GM18499 (cell line): ENCODE measurements at regions not wholly inside any gene's neighbourhood (a gene's known extent, or its start where the extent isn't known, plus 50 kb on each side); places are given as distances from the start of the nearest gene placed in this dataset.
"Not testable (repeated sequence)": the region's sequence is repeated elsewhere in the genome, so short reads cannot be mapped to it uniquely, and the experiment has no call there.

Source experiments
- ATAC-seq: cut with Tn5 transposase; IDR thresholded peaks from one replicate; pipeline ENCODE4 v1.9.1; 2021; ENCODE audit warnings: moderate number of reproducible peaks; ENCODE audit not compliant: insufficient read depth, unreplicated experiment

DNA sequence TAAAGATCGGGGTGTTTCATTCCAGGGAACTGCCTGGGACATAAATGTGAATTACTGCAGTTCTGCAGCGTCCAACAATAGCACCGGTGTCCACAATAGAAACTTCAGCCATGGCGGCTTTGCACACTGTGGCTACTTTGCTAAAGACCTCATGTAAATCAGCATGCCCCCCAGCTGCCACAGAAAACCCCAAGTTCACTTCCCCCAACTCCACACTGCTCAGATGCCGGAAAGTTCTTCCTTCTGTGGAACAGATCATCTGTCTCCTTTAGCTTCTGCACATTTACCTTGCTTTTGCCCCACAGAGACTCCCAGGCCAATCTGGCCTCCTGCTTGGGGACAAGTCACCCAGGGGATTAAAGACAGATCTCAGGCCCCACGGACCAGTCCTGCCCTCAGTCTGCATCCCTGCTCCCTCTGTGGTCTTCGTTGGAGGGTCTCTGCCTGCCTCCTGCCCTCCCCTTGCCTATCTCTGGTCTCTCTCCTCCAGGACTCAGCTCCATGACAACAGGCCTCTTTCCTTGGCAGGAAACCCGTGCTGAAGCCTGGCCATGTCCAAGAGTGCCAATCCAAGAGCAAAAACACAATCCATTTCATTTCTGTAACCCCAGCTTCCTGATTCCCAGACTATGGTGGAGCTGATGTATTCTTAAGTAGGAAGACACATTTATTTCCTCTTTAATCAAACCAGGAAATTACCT is 403.2 kb downstream of the RPS24 start:
- ATAC-seq = no peak

DNA sequence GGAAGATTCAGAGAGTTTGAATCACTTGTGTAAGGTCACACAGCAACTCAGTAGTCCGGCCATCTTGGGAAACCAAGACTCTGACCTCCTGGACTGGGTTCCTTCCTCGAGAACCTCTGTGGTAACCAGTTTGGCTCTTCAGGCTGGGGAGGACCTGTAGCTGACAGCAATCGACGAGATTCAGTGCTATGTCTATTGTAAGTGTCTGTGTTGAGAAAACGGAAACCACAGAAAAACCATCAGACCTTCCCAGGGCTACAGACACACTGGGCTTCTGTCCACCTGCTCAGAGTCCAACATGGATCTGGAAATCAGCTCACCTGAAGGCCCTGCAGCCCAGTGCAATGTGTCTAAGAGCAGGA is 403.7 kb downstream of the RPS24 start:
- no peak for ATAC-seq

DNA sequence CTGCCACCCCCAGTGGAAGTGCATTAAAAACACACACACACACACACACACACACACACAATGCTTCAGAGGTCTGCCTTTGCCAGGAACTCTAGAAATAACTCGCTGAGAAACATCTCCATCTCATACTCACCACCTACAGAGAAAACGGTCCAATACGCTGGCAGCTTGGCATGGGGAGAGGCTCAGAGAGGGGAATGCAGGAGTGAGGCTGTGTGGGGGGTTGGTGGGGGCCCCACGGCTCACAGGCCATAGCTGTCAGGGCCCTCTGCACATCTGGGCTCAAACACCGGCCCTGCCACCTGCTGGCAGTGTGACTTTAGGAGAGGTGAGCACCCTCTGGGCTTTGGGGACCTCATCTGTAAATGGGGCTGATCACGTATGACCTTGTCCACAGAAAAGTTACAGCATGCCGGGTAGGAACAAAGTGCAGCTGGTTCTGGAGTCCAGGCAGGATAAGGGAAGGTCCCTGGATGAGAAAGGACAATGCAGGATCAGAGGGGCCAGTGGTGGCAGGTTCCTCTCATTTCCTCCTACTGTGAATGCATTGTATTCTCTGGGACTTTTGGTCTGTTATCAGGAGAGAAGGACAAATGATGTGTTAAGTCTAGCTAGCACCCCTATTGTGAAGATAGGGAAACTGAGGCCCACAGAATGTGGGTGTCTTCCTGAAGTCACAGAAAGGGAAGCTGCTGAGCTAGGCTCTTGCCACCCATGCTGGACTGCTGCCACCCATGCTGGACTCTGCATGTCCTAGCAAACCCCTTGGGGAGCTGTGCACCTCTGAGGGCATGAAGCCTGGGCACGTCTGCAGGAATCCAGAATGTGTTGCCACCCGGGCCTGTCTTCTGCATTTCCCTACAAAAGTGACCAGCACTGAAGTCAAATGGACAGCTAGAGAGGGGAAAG is 404.6 kb downstream of the RPS24 start:
- ATAC-seq = no peak

DNA sequence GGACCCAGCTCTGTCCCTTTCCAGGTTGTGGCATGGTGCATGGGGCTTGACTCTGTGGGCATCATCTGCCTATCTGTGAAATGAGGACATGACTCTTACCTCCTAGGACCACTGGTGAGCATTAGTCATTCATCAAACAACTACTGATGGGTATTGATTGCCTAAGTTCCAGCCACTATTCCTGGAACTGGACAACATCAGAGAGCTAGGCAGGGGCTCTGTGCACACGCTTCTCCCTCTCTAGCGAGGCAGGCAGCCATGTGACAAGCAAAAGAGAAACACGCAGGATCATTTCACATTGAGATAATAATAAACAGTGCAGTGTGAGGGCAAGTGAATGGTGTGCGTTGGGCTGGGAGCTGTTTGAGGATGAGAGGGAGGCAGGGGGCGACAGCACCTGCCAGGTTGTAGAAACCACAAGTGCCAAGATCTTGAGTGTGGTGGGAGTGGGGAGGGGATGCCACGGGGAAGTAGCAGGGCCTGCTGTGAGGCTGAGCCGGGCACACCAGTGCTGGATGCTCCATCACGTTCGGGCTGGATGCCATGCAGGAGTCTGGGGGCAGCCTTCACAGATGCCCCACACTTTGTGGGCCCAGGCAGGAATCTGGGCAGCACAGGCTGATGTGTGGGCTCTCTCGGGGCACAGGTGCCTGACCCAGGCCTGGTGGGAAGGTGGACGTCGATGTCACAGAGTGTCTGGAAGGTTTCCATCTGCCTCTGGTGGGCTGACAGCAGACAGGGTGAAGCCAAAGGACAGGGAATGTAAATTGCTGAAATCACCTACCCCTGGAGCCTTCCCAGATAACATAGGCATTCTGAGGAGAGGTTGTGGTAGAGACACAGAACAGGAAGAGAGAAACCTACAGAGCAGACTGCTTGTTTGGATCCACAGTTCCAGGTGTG is 405.5 kb downstream of the RPS24 start:
- no peak for ATAC-seq

DNA sequence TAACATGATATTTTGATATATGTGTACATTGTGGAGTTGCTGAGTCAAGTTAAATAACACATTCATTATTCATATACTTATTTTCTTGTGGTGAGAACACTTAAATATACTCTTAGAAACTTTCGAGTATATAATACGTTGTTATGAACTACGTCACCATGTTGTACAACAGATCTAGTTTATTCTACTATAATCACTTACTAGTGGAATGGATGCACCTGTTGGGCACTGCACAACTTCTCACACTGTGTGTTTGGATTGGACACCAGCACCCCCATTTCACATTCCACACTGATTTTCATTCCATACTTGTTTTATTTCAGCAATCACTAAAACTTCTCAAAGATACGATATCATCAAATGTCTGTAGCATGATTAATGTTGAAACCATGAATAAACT is 407.3 kb downstream of the RPS24 start:
- ATAC-seq = no peak

DNA sequence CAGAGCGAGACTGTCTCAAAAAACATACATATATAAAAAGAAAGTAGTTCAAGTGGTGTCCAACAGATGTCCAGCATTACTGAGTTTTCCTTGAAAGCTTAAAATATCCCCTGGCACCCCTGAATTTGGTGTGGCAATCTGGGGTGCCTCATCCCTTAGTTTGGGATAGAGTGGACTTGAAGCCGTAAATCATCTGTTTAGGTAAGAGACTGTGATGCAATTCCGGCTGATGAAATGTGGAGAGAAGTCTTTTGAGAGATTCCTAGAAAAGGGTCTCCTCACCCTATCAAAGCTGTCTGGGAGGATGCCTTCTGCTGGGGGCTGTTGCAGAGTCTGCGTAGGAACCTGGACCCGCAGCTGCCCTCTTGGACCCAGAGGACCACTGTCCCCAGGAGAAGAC is 408.0 kb downstream of the RPS24 start:
- ATAC-seq = no peak

DNA sequence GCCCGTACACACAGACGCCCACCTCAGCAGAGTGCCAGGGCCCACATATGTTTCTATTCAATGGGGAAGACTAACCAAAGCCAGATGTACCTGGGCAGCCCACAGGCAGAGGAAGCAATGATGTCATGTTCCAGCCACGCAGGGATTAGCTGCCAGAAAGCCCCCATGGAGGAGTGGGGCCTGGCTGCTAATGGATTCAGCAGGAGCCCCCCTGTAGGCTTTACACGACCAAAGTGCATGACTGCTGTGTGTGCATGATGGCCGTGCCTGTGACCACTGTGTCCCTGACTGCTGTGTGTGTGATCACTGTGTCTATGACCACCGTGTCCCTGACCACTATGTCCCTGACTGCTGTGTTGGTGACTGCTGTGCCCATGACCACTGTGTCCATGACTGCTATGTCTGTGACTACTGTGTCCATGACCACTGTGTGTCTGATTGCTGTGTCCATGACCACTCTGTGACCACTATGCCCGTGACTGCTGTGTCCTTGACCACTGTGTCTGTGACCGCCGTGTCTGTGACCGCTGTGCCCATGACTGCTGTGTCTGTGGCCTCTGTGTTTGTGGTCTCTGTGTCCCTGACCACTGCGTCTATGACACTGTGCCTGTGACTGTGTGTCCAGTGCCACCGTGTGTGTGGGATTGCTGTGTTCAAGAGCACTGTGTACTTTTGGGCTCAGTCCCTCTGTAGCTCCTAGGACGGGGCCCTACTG is 409.3 kb downstream of the RPS24 start:
- no peak for ATAC-seq

DNA sequence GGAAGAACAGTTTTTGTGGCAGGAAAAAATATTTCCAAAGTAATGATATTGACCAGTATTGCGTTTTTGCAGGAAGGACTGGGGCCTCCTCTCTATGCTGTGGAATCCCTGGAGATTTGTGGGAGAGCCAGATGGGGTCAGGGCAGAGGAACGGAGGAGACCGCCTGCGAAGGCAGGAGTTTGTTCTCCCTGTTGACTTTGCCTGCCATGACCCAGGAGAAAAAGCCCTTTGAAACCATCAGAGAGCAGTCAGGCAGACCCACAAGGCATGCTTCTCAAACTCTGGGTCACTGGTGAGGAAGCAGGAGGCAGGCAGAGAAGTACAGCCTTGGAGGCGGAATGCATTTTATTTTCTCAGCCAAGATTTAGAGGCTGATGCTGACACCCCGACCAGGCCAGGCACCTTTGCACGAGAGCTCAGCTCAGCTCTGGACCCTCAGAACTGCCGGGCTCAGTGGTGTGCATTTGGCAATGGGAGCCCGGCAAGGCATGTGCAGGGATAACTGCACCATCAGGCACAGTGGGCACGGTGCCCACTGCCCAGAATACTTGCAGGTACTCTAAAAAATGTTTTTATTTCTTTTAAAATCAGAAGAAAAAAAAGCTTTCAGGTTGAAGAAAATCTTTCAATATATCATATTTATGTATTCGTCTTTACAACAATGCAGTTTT is 410.4 kb downstream of the RPS24 start:
- no peak for ATAC-seq

DNA sequence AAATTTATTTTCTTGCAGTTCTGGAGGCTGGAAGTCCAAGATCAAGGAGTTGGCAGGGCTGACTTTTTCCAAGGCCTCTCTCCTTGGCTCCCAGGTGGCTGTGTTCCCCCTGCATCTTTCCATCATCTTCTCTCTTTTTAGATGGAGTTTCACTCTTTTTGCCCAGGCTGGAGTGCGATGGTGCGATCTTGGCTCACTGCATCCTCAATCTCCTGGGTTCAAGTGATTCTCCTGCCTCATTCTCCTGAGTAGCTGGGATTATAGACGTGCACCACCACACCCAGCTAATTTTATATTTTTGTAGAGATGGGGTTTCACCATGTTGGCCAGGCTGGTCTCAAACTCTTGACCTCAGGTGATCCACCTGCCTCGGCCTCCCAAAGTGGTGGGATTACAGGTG is 411.1 kb downstream of the RPS24 start:
- ATAC-seq = not testable (repeated sequence)

DNA sequence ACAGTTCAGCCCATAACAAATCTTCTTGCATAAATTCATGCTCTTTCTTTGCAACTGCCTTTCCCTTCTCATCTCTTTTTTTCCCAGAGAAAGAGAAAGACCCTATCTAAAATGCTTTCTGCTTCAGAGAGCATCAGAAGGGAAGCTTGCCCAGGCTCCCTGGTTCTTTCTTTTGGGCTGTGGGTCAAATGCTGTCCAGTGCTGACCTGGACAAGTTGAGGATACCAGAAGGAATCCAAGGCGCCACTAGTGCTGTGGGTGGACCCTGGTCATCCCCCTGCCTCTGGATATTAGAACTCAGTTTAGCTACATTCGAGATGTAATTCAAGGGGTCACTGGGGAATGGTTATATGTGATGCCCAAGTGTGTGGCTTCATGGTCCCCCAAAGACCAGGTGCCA is 411.6 kb downstream of the RPS24 start:
- ATAC-seq = no peak

DNA sequence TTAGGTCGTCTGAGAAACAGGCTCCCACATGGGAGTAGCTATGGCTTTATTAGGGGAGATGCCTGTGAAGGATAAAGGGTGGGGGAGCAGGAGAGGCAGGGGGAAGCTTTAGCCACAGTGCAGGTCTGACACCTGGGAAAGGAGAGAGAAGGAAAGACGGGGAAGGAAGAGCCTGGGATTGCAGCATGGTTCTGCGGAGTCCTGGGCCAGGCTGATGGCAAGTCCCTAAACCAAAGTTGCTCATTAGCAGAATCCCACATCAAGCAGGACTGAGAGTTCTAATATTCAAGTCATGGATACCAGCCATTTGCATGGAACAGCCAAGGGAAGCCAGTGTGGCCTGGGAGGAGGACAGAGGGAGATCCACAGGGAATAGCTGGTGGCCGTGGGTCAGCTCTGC is 414.8 kb downstream of the RPS24 start:
- no peak for ATAC-seq

DNA sequence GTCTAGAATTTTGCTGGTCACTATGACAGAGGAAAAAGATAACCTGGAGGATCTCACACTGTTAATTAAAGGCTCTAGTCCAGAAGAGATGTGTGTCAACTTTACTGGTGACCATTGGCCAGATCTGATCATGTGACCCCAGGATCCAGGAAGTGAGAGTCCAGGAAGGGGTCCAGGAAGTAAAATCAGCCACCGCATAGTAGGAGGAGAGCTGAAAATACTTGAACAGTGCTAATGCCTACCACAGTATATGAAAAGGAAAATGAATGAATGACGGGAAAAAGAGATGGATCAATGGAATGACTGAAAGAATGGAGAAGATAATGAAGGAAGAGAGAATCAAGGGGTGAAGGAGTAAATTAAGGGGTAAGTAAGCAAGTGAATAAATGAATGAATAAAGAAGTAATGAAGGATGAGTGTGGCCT is 415.3 kb downstream of the RPS24 start:
- ATAC-seq = no peak

DNA sequence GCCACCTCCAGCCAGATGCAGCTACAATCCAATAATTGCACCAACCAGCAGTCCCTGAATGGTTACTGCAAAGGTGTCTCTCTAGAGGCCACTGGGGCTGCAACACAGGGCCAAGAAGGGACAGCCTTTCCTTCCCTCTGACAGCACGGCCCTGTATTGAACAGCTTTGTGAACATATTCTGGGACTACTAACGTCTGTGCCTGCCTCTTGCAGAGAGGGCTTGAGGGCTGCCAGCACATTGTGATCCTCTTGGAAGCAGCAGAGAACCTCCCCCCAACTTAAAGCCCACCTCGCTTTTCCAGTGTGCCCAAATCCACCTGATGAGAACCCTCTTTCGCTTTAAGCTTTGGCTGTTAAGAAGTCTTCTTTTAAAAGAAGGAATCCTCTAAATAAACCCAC is 415.9 kb downstream of the RPS24 start:
- ATAC-seq = no peak

DNA sequence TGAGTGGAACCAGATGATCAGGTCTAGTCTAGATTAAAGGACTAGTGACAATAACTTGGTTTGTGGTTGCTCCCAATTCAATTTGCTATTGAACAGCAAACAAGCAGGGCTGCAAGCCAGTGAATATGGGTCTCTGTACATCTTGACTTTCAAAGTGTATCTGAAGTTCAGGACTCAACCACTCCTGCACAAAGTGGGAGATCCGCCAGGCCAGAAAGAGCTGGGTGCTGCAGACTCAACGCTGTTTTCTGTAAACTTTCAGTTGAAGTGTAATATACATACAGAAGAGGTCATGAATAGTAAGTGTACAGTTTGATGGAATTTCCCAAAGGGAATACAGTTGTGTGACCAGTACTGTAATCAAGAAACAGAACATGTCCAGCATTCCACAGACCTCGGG is 416.6 kb downstream of the RPS24 start:
- no peak for ATAC-seq

DNA sequence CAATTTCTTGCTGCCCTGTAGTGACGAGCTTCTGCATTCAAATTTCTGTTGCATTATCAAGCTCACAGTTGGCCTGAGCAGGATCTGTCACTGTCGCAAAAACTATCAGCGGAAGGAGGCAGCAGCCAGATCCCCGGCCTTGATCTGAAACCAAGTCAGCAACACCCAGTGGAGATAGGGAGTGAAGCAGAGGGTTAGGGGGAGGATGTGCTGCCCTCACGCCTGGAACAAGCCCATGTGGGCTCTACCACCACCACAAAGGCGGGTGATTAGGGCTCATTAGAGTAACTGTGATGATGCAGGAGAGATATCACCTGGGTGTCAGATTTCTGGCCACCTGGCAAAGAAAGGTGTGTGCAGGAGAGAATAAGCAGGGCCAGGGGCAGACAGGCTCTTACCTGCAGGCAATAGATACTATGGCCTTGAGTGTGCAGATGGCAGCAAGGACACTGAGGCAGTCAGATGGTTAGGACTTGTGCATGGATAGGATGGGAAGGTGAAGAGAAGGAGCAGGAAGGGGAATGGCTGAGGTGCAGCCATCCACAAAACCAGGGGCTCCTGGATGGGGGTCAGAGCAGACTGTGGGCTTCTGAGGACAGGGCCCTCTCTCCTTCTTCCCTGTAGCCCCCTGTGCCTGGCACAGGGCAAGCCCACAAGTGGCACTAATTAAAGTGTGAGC is 417.3 kb downstream of the RPS24 start:
- no peak for ATAC-seq

DNA sequence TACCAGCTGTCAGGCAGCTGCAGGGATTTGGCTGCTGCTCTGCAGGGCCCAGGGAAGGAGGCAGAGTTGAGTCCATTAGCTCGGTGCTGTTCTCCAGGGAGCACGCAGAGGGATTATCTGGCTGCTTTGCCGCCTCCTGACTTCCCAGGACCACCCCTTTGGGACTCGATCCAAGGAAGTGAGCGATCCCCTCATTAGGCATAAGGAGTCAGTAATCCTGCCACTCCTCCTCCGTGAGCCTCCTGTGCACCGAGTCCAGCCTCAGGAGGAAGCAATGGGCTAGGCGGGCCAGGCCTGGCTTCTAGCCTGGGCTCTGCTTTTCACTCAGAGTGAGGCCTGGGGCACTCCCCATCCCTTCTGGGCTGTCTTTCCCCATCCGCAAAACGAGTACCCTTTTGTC is 417.9 kb downstream of the RPS24 start:
- no peak for ATAC-seq

DNA sequence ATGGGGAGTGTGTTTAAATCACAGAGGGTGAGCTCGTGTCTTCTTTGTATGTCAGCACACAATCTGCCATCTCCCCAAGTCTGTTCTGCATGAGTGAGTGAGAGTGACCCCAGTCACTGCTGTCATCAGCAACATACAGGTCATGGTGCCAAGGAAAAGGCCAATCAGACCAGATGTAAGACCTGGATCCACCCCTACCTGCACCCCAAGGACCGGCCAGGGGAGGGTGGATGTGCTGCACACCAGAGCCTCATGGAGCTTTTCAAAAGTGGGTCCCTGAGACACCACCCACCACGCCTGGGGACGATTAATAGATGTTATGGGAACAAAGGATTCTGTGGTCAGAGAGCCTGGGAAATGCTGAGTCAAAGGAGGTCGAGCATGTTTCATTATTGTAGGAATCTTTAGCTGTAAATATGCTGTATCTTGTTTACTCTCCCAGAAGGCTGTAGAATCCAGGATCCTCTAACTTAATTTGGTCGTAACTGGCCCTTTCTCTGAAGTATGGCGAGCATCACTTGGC is 420.5 kb downstream of the RPS24 start:
- ATAC-seq = no peak

DNA sequence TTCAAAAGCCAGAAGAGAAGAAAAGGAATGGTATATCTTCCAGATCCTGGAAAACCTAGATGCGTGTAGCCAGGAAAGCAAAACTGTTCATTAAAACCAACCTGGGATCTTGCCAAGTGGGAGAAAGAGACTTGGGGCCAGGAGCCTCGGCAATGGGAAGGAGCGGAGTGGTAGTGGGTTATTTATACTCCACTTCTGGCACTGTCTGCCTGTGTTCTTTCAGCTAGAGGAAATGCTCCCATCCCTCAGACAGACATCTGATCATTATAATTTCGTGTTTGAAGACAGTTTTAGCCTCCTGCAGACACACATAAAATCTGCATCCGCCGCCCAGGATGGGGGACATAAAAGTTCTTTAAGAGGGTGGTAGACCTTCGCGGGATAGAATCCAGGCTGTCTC is 421.6 kb downstream of the RPS24 start:
- ATAC-seq = no peak

DNA sequence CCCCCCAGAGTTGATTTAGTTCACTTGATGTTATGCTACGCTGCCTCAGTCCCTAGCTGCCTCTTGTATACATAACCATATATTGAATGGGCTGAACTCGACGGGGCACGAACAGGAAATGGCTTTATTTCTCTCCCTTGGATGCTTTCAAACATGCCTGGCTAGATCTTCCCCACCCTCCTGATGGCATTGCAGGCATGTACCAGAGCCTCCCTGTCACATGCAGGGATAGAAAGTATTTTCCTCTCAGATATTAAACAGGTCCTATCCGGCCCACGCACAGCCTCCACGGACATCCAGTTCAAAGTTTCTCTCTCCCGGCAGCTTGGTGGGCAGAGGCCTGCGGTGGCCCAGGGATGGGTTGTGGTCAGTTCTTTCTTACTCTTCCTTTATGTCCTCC is 422.1 kb downstream of the RPS24 start:
- no peak for ATAC-seq
